OCI-LY7 (cell line): ENCODE measurements at regions not wholly inside any gene's neighbourhood (a gene's known extent, or its start where the extent isn't known, plus 50 kb on each side); places are given as distances from the start of the nearest gene placed in this dataset.

Experiments used
- BruUV-seq: library from RNA; stranded (reverse); fragments of 400-500 nt; replicated peaks from 2 replicates; lab custom pipeline; 2021; lab: Mats Ljungman, UMichigan
- CTCF ChIA-PET: fragments of 300-600 bp; sonication (Branson Sonifier 250); formaldehyde crosslinking; loops from one replicate; lab custom pipeline; 2022; ENCODE audit warnings: antibody characterized with exemption; ENCODE audit not compliant: unreplicated experiment; lab: Charles Lee
- POLR2A ChIA-PET: fragments of 300-600 bp; sonication (Branson Sonifier 250); formaldehyde crosslinking; loops from one replicate; lab custom pipeline; 2022; ENCODE audit warnings: antibody characterized with exemption; lab: Charles Lee
- DNase-seq: peaks from one replicate; pipeline ENCODE4 v3.0.0-alpha.2; 2015; ENCODE audit warnings: low spot score
- H2AFZ ChIP-seq: fragments of 200-600 bp; sonication (generic), shearing (Covaris generic); 2 replicates; pipeline ENCODE4 v1.6.1; 2014; ENCODE audit warnings: mild to moderate bottlenecking, antibody characterized with exemption, low read length, moderate library complexity
- H3K27ac ChIP-seq: fragments of 200-600 bp; sonication (generic); 2 replicates; pipeline ENCODE4 v1.5.1; 2014; ENCODE audit warnings: mixed run types, low read depth, mild to moderate bottlenecking, moderate library complexity, low read length, inconsistent platforms; ENCODE audit not compliant: poor library complexity, severe bottlenecking
- H3K36me3 ChIP-seq: fragments of 200-600 bp; sonication (generic); 2 replicates; pipeline ENCODE4 v1.6.1; 2014; ENCODE audit warnings: mild to moderate bottlenecking, antibody characterized with exemption, low read length, moderate library complexity, mixed read lengths; ENCODE audit not compliant: insufficient read depth
- H3K4me1 ChIP-seq: fragments of 200-600 bp; sonication (generic); 2 replicates; pipeline ENCODE4 v1.5.1; 2014; ENCODE audit warnings: mild to moderate bottlenecking, low read length; ENCODE audit not compliant: insufficient read depth, poor library complexity, severe bottlenecking
- H3K4me2 ChIP-seq: fragments of 200-600 bp; sonication (generic); 2 replicates; pipeline ENCODE4 v1.6.1; 2014; ENCODE audit warnings: mild to moderate bottlenecking, low read length
- H3K4me3 ChIP-seq: fragments of 200-600 bp; sonication (generic); 2 replicates; pipeline ENCODE4 v1.5.1; 2014; ENCODE audit warnings: mild to moderate bottlenecking, low read depth, low read length; ENCODE audit not compliant: poor library complexity, severe bottlenecking
- H3K79me2 ChIP-seq: fragments of 200-600 bp; sonication (generic); 2 replicates; pipeline ENCODE4 v1.6.1; 2016; ENCODE audit warnings: low read depth, mild to moderate bottlenecking, low read length, moderate library complexity, mixed read lengths; ENCODE audit not compliant: insufficient read depth
- H3K9me2 ChIP-seq: fragments of 200-600 bp; sonication (generic); 2 replicates; pipeline ENCODE4 v1.6.1; 2016; ENCODE audit warnings: mild to moderate bottlenecking, low read length, mixed read lengths; ENCODE audit not compliant: insufficient read depth
- H3K9me3 ChIP-seq: fragments of 200-600 bp; sonication (generic); 2 replicates; pipeline ENCODE4 v1.6.1; 2014; ENCODE audit warnings: mild to moderate bottlenecking, mixed run types, low read length, mixed read lengths
- H4K20me1 ChIP-seq: fragments of 200-600 bp; sonication (generic); 2 replicates; pipeline ENCODE4 v1.6.1; 2014; ENCODE audit warnings: mild to moderate bottlenecking, antibody characterized with exemption, low read length, moderate library complexity, mixed read lengths; ENCODE audit not compliant: insufficient read depth
- CTCF ChIP-seq: fragments of 200-600 bp; sonication (generic); conservative IDR thresholded peaks from 2 replicates; pipeline ENCODE4 v1.5.1; 2014; ENCODE audit warnings: mild to moderate bottlenecking, antibody characterized with exemption, low read length, moderate library complexity, mixed read lengths
- EZH2phosphoT487 ChIP-seq: fragments of 200-600 bp; sonication (generic); IDR thresholded peaks from 2 replicates; pipeline ENCODE4 v1.6.1; 2018; ENCODE audit warnings: low read depth, borderline replicate concordance, mild to moderate bottlenecking, mixed run types, antibody characterized with exemption, low read length, moderate library complexity, mixed read lengths
- intact Hi-C: fragments of 100-400 bp; cut with micrococcal nuclease; formaldehyde crosslinking; loops from one replicate; pipeline ENCODE4 v1.10.0; 2022; ENCODE audit not compliant: unreplicated experiment

GRCh38 chr3:118525077-118525476 is 509.6 kb downstream of the IGSF11 start:
- no peaks in the 10 kb centered on the region for H4K20me1 ChIP-seq
- BruUV-seq: no TSS peak
- no peak overlapping the region for H3K4me3 ChIP-seq
- intact Hi-C loops: no loop called here
- no peak overlapping the region for H2AFZ ChIP-seq
- H3K27ac ChIP-seq: no peak overlapping the region
- H3K4me2 ChIP-seq: no peak overlapping the region
- no peaks in the 10 kb centered on the region for H3K36me3 ChIP-seq
- H3K9me3 ChIP-seq: no peaks in the 10 kb centered on the region
- ChIA-PET CTCF (no interaction called here), POLR2A (no interaction called here)
- no peak for DNase-seq
- no peaks in the 10 kb centered on the region for H3K4me1 ChIP-seq
- H3K9me2 ChIP-seq: no peaks in the 10 kb centered on the region
- TF ChIP-seq CTCF (no peak), EZH2phosphoT487 (no peak)
- H3K79me2 ChIP-seq: no peaks in the 10 kb centered on the region

DNA sequence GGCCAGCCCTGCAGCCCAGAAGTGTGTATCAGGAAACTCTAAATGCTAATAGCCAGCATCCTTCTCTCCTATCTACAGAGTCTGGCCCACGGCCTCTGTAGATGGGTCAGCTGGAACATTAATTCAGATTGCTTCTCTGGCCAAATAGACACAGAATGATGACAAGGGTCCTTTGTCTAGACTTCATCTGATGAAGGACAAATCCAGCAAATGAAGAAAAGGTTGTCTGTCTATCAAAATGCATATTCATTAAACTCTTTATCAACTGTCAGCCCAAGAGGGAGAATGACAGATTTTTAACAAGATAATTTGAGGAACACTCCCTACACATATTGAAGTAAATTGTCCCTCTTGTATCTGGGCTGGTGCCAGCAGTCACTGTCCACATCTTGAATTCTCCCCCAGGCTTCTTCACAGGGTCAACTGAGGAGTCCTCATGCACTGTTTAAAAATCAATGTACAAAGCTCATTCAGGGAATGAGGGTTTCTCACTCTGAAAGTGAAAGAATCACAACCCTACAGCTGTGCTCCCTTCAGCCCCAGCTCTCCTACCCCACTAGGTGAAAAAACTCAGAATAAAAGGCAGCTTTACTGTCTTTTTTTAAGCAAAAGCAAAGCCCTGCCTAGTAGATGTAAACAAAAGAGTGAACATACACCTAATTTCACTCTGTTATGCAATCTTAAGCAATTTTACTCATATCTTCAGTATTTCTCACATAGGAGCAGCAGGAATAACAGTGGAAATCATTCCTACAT is 507.7 kb downstream of the IGSF11 start:
- ChIA-PET CTCF (no interaction called here), POLR2A (no interaction called here)
- H3K9me2 ChIP-seq: no peaks in the 10 kb centered on the region
- no peak for DNase-seq
- no peaks in the 10 kb centered on the region for H3K9me3 ChIP-seq
- H3K4me2 ChIP-seq: no peak overlapping the region
- no peaks in the 10 kb centered on the region for H3K36me3 ChIP-seq
- H3K4me1 ChIP-seq: no peaks in the 10 kb centered on the region
- no peak overlapping the region for H3K27ac ChIP-seq
- no TSS peak for BruUV-seq
- TF ChIP-seq EZH2phosphoT487 (no peak), CTCF (no peak)
- no peak overlapping the region for H2AFZ ChIP-seq
- intact Hi-C loops: no loop called here
- H3K4me3 ChIP-seq: no peak overlapping the region
- no peaks in the 10 kb centered on the region for H3K79me2 ChIP-seq
- no peaks in the 10 kb centered on the region for H4K20me1 ChIP-seq

DNA sequence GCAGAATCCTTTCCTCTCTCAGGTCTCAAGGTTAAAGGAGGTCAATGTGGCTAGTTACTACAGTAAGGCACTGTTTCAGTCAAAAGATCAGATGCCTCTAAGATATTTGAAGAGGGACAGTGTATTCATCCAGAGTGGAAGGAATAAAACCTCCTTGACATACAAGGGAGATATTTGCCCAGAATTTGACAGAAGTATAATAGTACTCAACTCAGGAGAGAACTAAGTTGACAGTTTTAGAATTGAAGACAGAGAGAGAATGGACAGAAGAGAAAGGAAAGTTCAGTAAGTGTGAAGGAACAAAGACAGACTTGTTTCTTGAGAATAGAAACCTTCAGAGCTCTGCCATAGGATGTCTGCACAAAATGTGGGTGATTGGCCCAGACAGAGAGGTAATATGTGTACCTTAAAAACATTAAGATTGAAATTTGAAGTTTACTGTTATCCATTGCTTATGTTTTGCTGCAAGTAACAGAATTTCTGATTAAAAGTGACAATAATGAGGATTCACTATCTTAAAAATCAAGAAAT is 507.1 kb downstream of the IGSF11 start:
- H3K4me2 ChIP-seq: no peak overlapping the region
- CTCF ChIA-PET: no interaction called here
- H2AFZ ChIP-seq: no peak overlapping the region
- TF ChIP-seq CTCF (no peak), EZH2phosphoT487 (no peak)
- POLR2A ChIA-PET: no interaction called here
- H3K4me1 ChIP-seq: no peaks in the 10 kb centered on the region
- no peaks in the 10 kb centered on the region for H3K9me2 ChIP-seq
- no peaks in the 10 kb centered on the region for H4K20me1 ChIP-seq
- no TSS peak for BruUV-seq
- no peaks in the 10 kb centered on the region for H3K9me3 ChIP-seq
- no peak for DNase-seq
- H3K79me2 ChIP-seq: no peaks in the 10 kb centered on the region
- intact Hi-C loops: no loop called here
- no peaks in the 10 kb centered on the region for H3K36me3 ChIP-seq
- no peak overlapping the region for H3K4me3 ChIP-seq
- no peak overlapping the region for H3K27ac ChIP-seq
